Breast epithelium (tissue), 4 donors: ENCODE measurements at regions not wholly inside any gene's neighbourhood (a gene's known extent, or its start where the extent isn't known, plus 50 kb on each side); places are given as distances from the start of the nearest gene placed in this dataset.

Experiments
- DNase-seq, 2 donors: peaks; one replicate each; pipeline ENCODE4 v3.0.0-alpha.2; 2019; ENCODE audit warnings: low spot score in 2 of 2
- H3K27ac ChIP-seq, 2 donors: fragments of 200-600 bp; sonication (generic) in 1 of 2; one replicate each; pipeline ENCODE4 v1.5.1; 2016 to 2019; ENCODE audit warnings: mild to moderate bottlenecking in 1 of 2
- H3K27me3 ChIP-seq, 2 donors: fragments of 200-600 bp; sonication (generic) in 1 of 2; one replicate each; pipeline versions ENCODE4 v1.5.1 to v1.6.0; 2017 to 2019; ENCODE audit warnings: control low read depth in 1 of 2, mild to moderate bottlenecking in 1 of 2
- H3K36me3 ChIP-seq: fragments of 200-600 bp; one replicate; pipeline ENCODE4 v1.5.1; 2019
- H3K4me1 ChIP-seq, 2 donors: fragments of 200-600 bp; sonication (generic); one replicate each; pipeline ENCODE4 v1.5.1; 2016 to 2019; ENCODE audit warnings: control low read depth in 1 of 2
- H3K4me3 ChIP-seq, 3 donors: fragments of 200-600 bp; sonication (generic); 1 replicate in 2 of 3; 2 replicates in 1 of 3; pipeline ENCODE4 v1.5.1; 2016 to 2019; ENCODE audit warnings: mild to moderate bottlenecking in 3 of 3, moderate library complexity in 2 of 3
- H3K9me3 ChIP-seq, 2 donors: fragments of 200-600 bp; sonication (generic) in 1 of 2; one replicate each; pipeline ENCODE4 v1.5.1; 2016 to 2019; ENCODE audit warnings: control low read depth in 1 of 2
- CTCF ChIP-seq, 3 donors: fragments of 450-650 bp; IDR thresholded peaks; one replicate each; pipeline ENCODE4 v1.5.1; 2016 to 2017; ENCODE audit warnings: antibody characterized with exemption in 3 of 3, mild to moderate bottlenecking in 3 of 3, moderate library complexity in 3 of 3
- POLR2A ChIP-seq: fragments of 450-650 bp; IDR thresholded peaks from one replicate; pipeline ENCODE4 v1.6.1; 2016; ENCODE audit warnings: antibody characterized with exemption, mild to moderate bottlenecking, moderate library complexity
- POLR2AphosphoS5 ChIP-seq, 3 donors: sonication (generic); formaldehyde crosslinking; IDR thresholded peaks; one replicate each; pipeline ENCODE4 v1.6.1; 2017; ENCODE audit warnings: antibody characterized with exemption in 3 of 3
- intact Hi-C: fragments of 100-400 bp; cut with DNase I; formaldehyde crosslinking; loops from one replicate; pipeline ENCODE4 v1.15.1; 2023; ENCODE audit warnings: low total_unique reads

- Histone ChIP-seq H3K27ac (no peak overlapping the region), H3K36me3 (peaks cover 5% of the 10 kb centered on the region), H3K4me3 (no peak overlapping the region), H3K9me3 (peaks cover 0 to 11% of the 10 kb centered on the region in 2 donors), H3K27me3 (no peaks in the 10 kb centered on the region), H3K4me1 (no peaks in the 10 kb centered on the region)
- intact Hi-C loops = no loop called here
- TF ChIP-seq CTCF (IDR thresholded peaks at IDR 0.05) (no peak), POLR2A (no peak), POLR2AphosphoS5 (IDR thresholded peaks at IDR 0.05) (no peak)
- no peak for DNase-seq
These were observed 1371.6 kb upstream of the CELF2 start for GRCh38 chr10:9645928-9646600.

GRCh38 chr10:9654261-9654660 lies 1363.4 kb upstream of the CELF2 start:
- no peak overlapping the region for H3K27ac ChIP-seq
- H3K4me1 ChIP-seq = no peaks in the 10 kb centered on the region
- H3K36me3 ChIP-seq = no peaks in the 10 kb centered on the region
- H3K4me3 ChIP-seq = no peak overlapping the region
- H3K27me3 ChIP-seq = no peaks in the 10 kb centered on the region
- intact Hi-C loops = no loop called here
- no peaks in the 10 kb centered on the region for H3K9me3 ChIP-seq
- no peak for DNase-seq
- no peak for TF ChIP-seq POLR2AphosphoS5 (IDR thresholded peaks at IDR 0.05)
- no peak for TF ChIP-seq POLR2A
- no peak for TF ChIP-seq CTCF (IDR thresholded peaks at IDR 0.05)

- TF ChIP-seq CTCF (IDR thresholded peaks at IDR 0.05) (no peak), POLR2A (no peak), POLR2AphosphoS5 (IDR thresholded peaks at IDR 0.05) (no peak)
- DNase-seq = no peak
- Histone ChIP-seq H3K27me3 (no peaks in the 10 kb centered on the region), H3K4me3 (no peak overlapping the region), H3K36me3 (no peaks in the 10 kb centered on the region), H3K4me1 (no peaks in the 10 kb centered on the region), H3K27ac (no peak overlapping the region), H3K9me3 (peaks cover 0 to under 1% of the 10 kb centered on the region in 2 donors)
- intact Hi-C loops = no loop called here
These were observed 1361.3 kb upstream of the CELF2 start for GRCh38 chr10:9656386-9656785.

GRCh38 chr10:9656996-9657395 lies 1360.7 kb upstream of the CELF2 start:
- TF ChIP-seq CTCF (IDR thresholded peaks at IDR 0.05) (no peak), POLR2A (no peak), POLR2AphosphoS5 (IDR thresholded peaks at IDR 0.05) (no peak)
- peaks cover 0 to 6% of the 10 kb centered on the region in 2 donors for H3K9me3 ChIP-seq
- H3K27ac ChIP-seq = no peak overlapping the region
- H3K4me3 ChIP-seq = no peak overlapping the region
- intact Hi-C loops = no loop called here
- H3K4me1 ChIP-seq = no peaks in the 10 kb centered on the region
- H3K36me3 ChIP-seq = no peaks in the 10 kb centered on the region
- DNase-seq = no peak
- H3K27me3 ChIP-seq = no peaks in the 10 kb centered on the region

- H3K36me3 ChIP-seq = no peaks in the 10 kb centered on the region
- no peaks in the 10 kb centered on the region for H3K27me3 ChIP-seq
- H3K4me1 ChIP-seq = no peaks in the 10 kb centered on the region
- no peak overlapping the region for H3K27ac ChIP-seq
- H3K9me3 ChIP-seq = peaks cover 0 to 7% of the 10 kb centered on the region in 2 donors
- DNase-seq = no peak
- intact Hi-C loops = no loop called here
- TF ChIP-seq POLR2A (no peak), CTCF (IDR thresholded peaks at IDR 0.05) (no peak), POLR2AphosphoS5 (IDR thresholded peaks at IDR 0.05) (no peak)
- H3K4me3 ChIP-seq = no peak overlapping the region
These were observed 1360.1 kb upstream of the CELF2 start for GRCh38 chr10:9657530-9657929.
